T-cell (primary cell): ENCODE measurements at regions not wholly inside any gene's neighbourhood (a gene's known extent, or its start where the extent isn't known, plus 50 kb on each side); places are given as distances from the start of the nearest gene placed in this dataset.

Experiments
- ATAC-seq, 4 experiments: fragments of 200-7000 bp in 3 of 4; fragments of 150-1000 bp in 1 of 4; cut with Tn5 transposase; replicated peaks in 1 of 4; 1 replicate in 3 of 4; 2 replicates in 1 of 4; pipeline ENCODE4 v1.10.0; 2021; ENCODE audit warnings: moderate library complexity in 3 of 4, mild to moderate bottlenecking in 2 of 4, moderate number of reproducible peaks in 1 of 4
- CTCF ChIA-PET, 2 donors: fragments of 300-600 bp; sonication (Branson Sonifier 250); formaldehyde crosslinking; loops; one replicate each; lab custom pipeline; 2022; ENCODE audit warnings: antibody characterized with exemption in 2 of 2; lab: Charles Lee
- POLR2A ChIA-PET, 2 donors: fragments of 300-600 bp; sonication (Branson Sonifier 250); formaldehyde crosslinking; loops; one replicate each; lab custom pipeline; 2022; ENCODE audit warnings: antibody characterized with exemption in 2 of 2; lab: Charles Lee
- DNase-seq, 35 experiments: peaks; one replicate each; pipeline versions ENCODE4 v3.0.0 to v3.0.0-alpha.2; 2013 to 2023
- H3K27ac ChIP-seq: one replicate; pipeline ENCODE4 v1.5.1; 2013; ENCODE audit warnings: low read length
- H3K27me3 ChIP-seq, 2 experiments: replicated peaks in 1 of 2; 1 replicate in 1 of 2; 2 replicates in 1 of 2; pipeline versions ENCODE4 v1.6.1 to v1.7.0; 2013; ENCODE audit warnings: low read length in 1 of 2, mixed read lengths in 1 of 2; ENCODE audit not compliant: control insufficient read depth in 2 of 2, insufficient read depth in 2 of 2; ENCODE audit errors: extremely low read depth in 1 of 2
- H3K36me3 ChIP-seq, 2 donors: 1 replicate in 1 of 2; 2 replicates in 1 of 2; pipeline versions ENCODE4 v1.6.1 to v1.7.0; 2013; ENCODE audit warnings: low read length in 1 of 2; ENCODE audit not compliant: control insufficient read depth in 2 of 2, insufficient read depth in 1 of 2; ENCODE audit errors: extremely low read depth in 1 of 2
- H3K4me1 ChIP-seq, 2 experiments: 1 replicate in 1 of 2; 2 replicates in 1 of 2; pipeline versions ENCODE4 v1.6.1 to v1.7.0; 2013; ENCODE audit warnings: low read length in 2 of 2, mixed read lengths in 1 of 2; ENCODE audit not compliant: insufficient read depth in 2 of 2, control insufficient read depth in 1 of 2; ENCODE audit errors: extremely low read depth in 1 of 2
- H3K4me3 ChIP-seq, 2 donors: 1 replicate in 1 of 2; 2 replicates in 1 of 2; pipeline versions ENCODE4 v1.5.1 to v1.7.0; 2013; ENCODE audit warnings: mild to moderate bottlenecking in 2 of 2, low read length in 1 of 2, moderate library complexity in 1 of 2; ENCODE audit not compliant: control insufficient read depth in 1 of 2; ENCODE audit errors: extremely low read depth in 1 of 2
- H3K9me3 ChIP-seq: 2 replicates; pipeline ENCODE4 v1.7.0; 2013
- H3K27ac Mint-ChIP-seq, 2 donors: one replicate each; pipeline ENCODE4 v1.8.0; 2020 to 2021; ENCODE audit warnings: mild to moderate bottlenecking in 2 of 2, mixed read lengths in 2 of 2
- H3K27me3 Mint-ChIP-seq, 2 donors: one replicate each; pipeline ENCODE4 v1.8.0; 2021 to 2022; ENCODE audit warnings: mixed read lengths in 2 of 2
- H3K36me3 Mint-ChIP-seq: one replicate; pipeline ENCODE4 v1.8.0; 2021; ENCODE audit warnings: mixed read lengths
- H3K4me1 Mint-ChIP-seq, 3 donors: one replicate each; pipeline ENCODE4 v1.8.0; 2020 to 2022; ENCODE audit warnings: mixed read lengths in 3 of 3, mild to moderate bottlenecking in 1 of 3
- H3K4me3 Mint-ChIP-seq, 3 donors: one replicate each; pipeline ENCODE4 v1.8.0; 2020 to 2022; ENCODE audit warnings: mild to moderate bottlenecking in 3 of 3, mixed read lengths in 3 of 3, moderate library complexity in 3 of 3
- H3K9me3 Mint-ChIP-seq, 3 donors: one replicate each; pipeline ENCODE4 v1.8.0; 2020 to 2022; ENCODE audit warnings: mixed read lengths in 3 of 3
- WGBS: methylation state at CpG from one replicate; pipeline ENCODE4 v1.1.5; 2013; ENCODE audit warnings: missing lambda C conversion rate; ENCODE audit not compliant: insufficient coverage; 5-methylcytosine and 5-hydroxymethylcytosine counted together

DNA sequence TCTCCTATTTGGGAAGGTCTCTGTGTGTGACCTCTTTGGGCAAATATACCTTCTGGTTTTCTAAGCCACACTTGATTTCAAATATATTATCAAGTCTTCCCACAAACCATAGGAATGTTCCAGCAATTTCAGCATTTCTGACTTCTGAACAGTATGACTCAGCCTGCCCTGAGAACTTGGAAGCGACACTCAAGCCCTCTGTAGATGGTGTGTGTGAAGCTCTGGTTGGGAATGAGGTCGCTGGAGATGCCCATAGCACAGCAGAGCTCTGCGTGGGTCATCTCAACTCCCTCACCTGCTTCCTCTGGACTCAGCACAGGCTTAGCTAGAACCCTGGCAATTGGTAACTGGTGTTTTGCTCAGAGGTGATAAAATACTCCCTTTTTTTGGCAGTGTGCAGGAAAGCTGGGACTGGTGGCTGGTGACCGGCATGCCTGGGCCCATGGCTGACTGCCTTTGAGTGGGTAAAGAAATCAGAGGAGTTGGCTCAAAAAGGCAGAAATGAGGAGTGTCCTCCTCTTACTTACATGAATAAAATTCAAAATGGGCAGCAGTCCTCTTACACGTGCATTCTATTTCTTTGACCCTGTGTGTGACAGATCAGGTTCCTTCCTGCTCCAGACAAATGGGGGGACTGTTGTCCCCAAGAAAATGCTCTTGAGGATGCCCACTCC is 87.5 kb upstream of the NRP1 start:
- H3K27me3 Mint-ChIP-seq, result peaks cover 0 to 9% of the 10 kb centered on the region in 2 donors
- H3K27ac Mint-ChIP-seq, result no peak overlapping the region
- DNase-seq, result no peak
- H3K36me3 Mint-ChIP-seq, result no peaks in the 10 kb centered on the region
- H3K27me3 ChIP-seq, result peaks cover 0 to 8% of the 10 kb centered on the region in 2 experiments
- no peak overlapping the region for H3K27ac ChIP-seq
- no peaks in the 10 kb centered on the region for H3K9me3 Mint-ChIP-seq
- CTCF ChIA-PET, result no interaction called here
- ATAC-seq, result no peak
- no peaks in the 10 kb centered on the region for H3K9me3 ChIP-seq
- H3K36me3 ChIP-seq, result no peaks in the 10 kb centered on the region
- POLR2A ChIA-PET, result no interaction called here
- no peaks in the 10 kb centered on the region for H3K4me1 ChIP-seq
- peaks cover 0 to 2% (median 0%) of the 10 kb centered on the region in 3 donors for H3K4me1 Mint-ChIP-seq
- WGBS, result no CpG with 5 or more reads among the region's 5 CpGs
- H3K4me3 Mint-ChIP-seq, result no peak overlapping the region
- H3K4me3 ChIP-seq, result no peak overlapping the region

DNA sequence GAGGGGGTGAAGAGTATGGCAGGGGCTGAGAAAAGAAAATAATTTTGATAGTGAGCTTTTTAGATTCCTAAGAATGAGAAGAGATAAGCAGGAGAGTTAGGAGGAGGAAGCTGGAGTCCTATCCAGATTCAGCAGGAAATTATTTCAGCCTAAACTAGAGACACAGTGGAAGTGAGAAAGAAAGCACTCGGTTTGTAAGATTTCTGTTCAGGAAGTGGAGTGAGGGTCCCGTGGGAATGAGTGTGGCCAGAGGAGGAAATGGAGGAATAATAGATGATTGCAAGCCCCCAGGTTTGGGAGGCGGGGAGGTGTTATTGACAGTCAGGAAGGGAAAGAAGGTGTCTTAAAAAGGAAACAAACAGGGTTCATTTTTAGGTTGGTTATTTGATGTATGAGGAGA is 84.8 kb upstream of the NRP1 start:
- Mint-ChIP-seq H3K4me3 (no peak overlapping the region), H3K27me3 (peaks cover 0 to 12% of the 10 kb centered on the region in 2 donors), H3K36me3 (no peaks in the 10 kb centered on the region), H3K9me3 (no peaks in the 10 kb centered on the region), H3K4me1 (peaks cover 0 to 2% (median 0%) of the 10 kb centered on the region in 3 donors), H3K27ac (no peak overlapping the region)
- Histone ChIP-seq H3K9me3 (no peaks in the 10 kb centered on the region), H3K36me3 (no peaks in the 10 kb centered on the region), H3K4me1 (no peaks in the 10 kb centered on the region), H3K4me3 (no peak overlapping the region), H3K27ac (no peak overlapping the region), H3K27me3 (peaks cover 0 to 6% of the 10 kb centered on the region in 2 experiments)
- POLR2A ChIA-PET, result no interaction called here
- no peak for ATAC-seq
- CTCF ChIA-PET, result interaction anchor here in 1 of 2 donors (0.5 kb wide), 1 partner anchor 1076 kb away, joined by 4 read pairs; no protein-coding TSS in a partner anchor
- WGBS, result 27% methylated on average over 3 of the region's 3 CpGs
- no peak for DNase-seq

DNA sequence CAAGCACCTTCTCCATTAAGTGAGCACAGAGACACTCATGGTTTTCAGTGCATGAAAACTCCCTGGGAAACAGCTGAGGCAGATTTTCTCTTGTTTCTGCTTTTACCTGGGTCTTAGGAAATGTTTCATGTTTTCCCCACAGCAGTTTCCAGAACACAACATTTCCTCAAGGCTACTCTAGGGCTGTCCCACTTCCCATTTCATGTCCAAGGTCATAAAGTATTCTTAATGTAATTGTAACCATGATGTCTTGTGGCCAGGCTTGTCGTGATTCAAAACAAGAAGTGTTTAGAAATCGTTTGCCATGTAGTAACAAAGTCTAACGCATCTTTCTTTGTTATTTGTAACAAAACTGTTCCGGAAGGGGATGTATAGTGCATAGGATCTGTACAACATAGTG is 83.8 kb upstream of the NRP1 start:
- 86% methylated on average over 3 of the region's 4 CpGs for WGBS
- Mint-ChIP-seq H3K9me3 (no peaks in the 10 kb centered on the region), H3K36me3 (no peaks in the 10 kb centered on the region), H3K4me1 (peaks cover 0 to 2% (median 0%) of the 10 kb centered on the region in 3 donors), H3K27me3 (peaks cover 0 to 12% of the 10 kb centered on the region in 2 donors), H3K27ac (no peak overlapping the region), H3K4me3 (no peak overlapping the region)
- DNase-seq (no peak), ATAC-seq (no peak)
- Histone ChIP-seq H3K4me3 (no peak overlapping the region), H3K27ac (no peak overlapping the region), H3K4me1 (no peaks in the 10 kb centered on the region), H3K36me3 (no peaks in the 10 kb centered on the region), H3K27me3 (peaks cover 0 to 9% of the 10 kb centered on the region in 2 experiments), H3K9me3 (no peaks in the 10 kb centered on the region)
- CTCF ChIA-PET, result no interaction called here
- POLR2A ChIA-PET, result no interaction called here

- POLR2A ChIA-PET, result no interaction called here
- CTCF ChIA-PET, result no interaction called here
- H3K27me3 Mint-ChIP-seq, result peaks cover 9 to 21% of the 10 kb centered on the region in 2 donors
- H3K4me1 ChIP-seq, result no peaks in the 10 kb centered on the region
- WGBS, result 84% methylated on average over 2 of the region's 6 CpGs
- peaks cover 0 to 3% of the 10 kb centered on the region in 2 experiments for H3K27me3 ChIP-seq
- ATAC-seq (no peak), DNase-seq (no peak)
- H3K36me3 ChIP-seq, result no peaks in the 10 kb centered on the region
- H3K9me3 ChIP-seq, result no peaks in the 10 kb centered on the region
- no peak overlapping the region for H3K27ac ChIP-seq
- H3K4me3 Mint-ChIP-seq, result no peak overlapping the region
- H3K9me3 Mint-ChIP-seq, result no peaks in the 10 kb centered on the region
- no peak overlapping the region for H3K27ac Mint-ChIP-seq
- no peaks in the 10 kb centered on the region for H3K36me3 Mint-ChIP-seq
- H3K4me3 ChIP-seq, result no peak overlapping the region
- H3K4me1 Mint-ChIP-seq, result peaks cover 0 to 2% (median 0%) of the 10 kb centered on the region in 3 donors
Observed at GRCh38 chr10:33416691-33417090, 82.2 kb upstream of the NRP1 start.

DNA sequence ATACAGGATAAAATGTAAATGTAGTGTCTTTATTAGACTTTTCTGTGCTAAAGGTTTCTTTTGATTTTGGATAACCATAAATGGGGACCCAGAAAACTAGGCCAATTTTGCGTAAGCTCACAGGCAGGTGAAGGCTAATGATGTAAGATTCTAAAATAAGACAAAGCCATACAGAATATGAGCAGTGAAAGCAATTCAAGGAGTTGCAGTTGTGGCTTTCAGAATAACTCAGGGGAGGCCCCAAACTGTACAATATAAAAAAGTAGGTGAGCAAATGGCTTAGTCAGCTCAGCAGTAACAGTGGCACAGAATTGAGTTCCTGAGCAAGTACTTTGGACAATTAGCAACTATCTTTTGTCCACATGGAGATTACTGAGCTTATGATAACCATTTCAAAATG is 81.7 kb upstream of the NRP1 start:
- no peak overlapping the region for H3K27ac Mint-ChIP-seq
- ChIA-PET CTCF (no interaction called here), POLR2A (no interaction called here)
- no peak overlapping the region for H3K4me3 ChIP-seq
- H3K4me1 ChIP-seq, result no peaks in the 10 kb centered on the region
- H3K27me3 Mint-ChIP-seq, result peaks cover 12 to 23% of the 10 kb centered on the region in 2 donors
- H3K27ac ChIP-seq, result no peak overlapping the region
- no peak overlapping the region for H3K4me3 Mint-ChIP-seq
- no CpG with 5 or more reads among the region's 1 CpG for WGBS
- peaks cover 0 to 2% (median 0%) of the 10 kb centered on the region in 3 donors for H3K4me1 Mint-ChIP-seq
- no peaks in the 10 kb centered on the region for H3K9me3 Mint-ChIP-seq
- H3K9me3 ChIP-seq, result no peaks in the 10 kb centered on the region
- H3K27me3 ChIP-seq, result peaks cover 0 to 3% of the 10 kb centered on the region in 2 experiments
- no peaks in the 10 kb centered on the region for H3K36me3 Mint-ChIP-seq
- no peaks in the 10 kb centered on the region for H3K36me3 ChIP-seq
- ATAC-seq, result no peak
- DNase-seq, result no peak

GRCh38 chr10:33414841-33415240 is 80.4 kb upstream of the NRP1 start:
- Histone ChIP-seq H3K4me3 (no peak overlapping the region), H3K27ac (no peak overlapping the region), H3K9me3 (no peaks in the 10 kb centered on the region), H3K4me1 (no peaks in the 10 kb centered on the region), H3K36me3 (no peaks in the 10 kb centered on the region), H3K27me3 (peaks cover 0 to 3% of the 10 kb centered on the region in 2 experiments)
- Mint-ChIP-seq H3K27ac (no peak overlapping the region), H3K9me3 (no peaks in the 10 kb centered on the region), H3K4me1 (peaks cover 0 to 2% (median 0%) of the 10 kb centered on the region in 3 donors), H3K27me3 (peaks cover 18 to 22% of the 10 kb centered on the region in 2 donors), H3K4me3 (no peak overlapping the region), H3K36me3 (no peaks in the 10 kb centered on the region)
- WGBS, result no CpG with 5 or more reads among the region's 1 CpG
- DNase-seq (no peak), ATAC-seq (no peak)
- ChIA-PET POLR2A (no interaction called here), CTCF (no interaction called here)
